ENCODE measurements at regions not wholly inside any gene's neighbourhood (a gene's known extent, or its start where the extent isn't known, plus 50 kb on each side); places are given as distances from the start of the nearest gene placed in this dataset.

- no peak overlapping the region for H3K4me3 ChIP-seq (ENCODE audit: control insufficient read depth, low read depth, low read length)
- no peak for TF ChIP-seq CTCF (IDR thresholded peaks at IDR 0.05; ENCODE audit: control insufficient read depth, insufficient read depth, low read depth, low read length, missing control alignments)
- DNase-seq (ENCODE audit: low read depth), result no peak
Measured at GRCh38 chr18:55139307-55139706, 180.0 kb upstream of the CCDC68 start.

GRCh38 chr18:55138401-55138800 is 179.1 kb upstream of the CCDC68 start:
- H3K4me3 ChIP-seq (ENCODE audit: control insufficient read depth, low read depth, low read length), result no peak overlapping the region
- no peak for DNase-seq (ENCODE audit: low read depth)
- TF ChIP-seq CTCF (IDR thresholded peaks at IDR 0.05; ENCODE audit: control insufficient read depth, insufficient read depth, low read depth, low read length, missing control alignments), result no peak

GRCh38 chr18:55137602-55138001 is 178.3 kb upstream of the CCDC68 start:
- TF ChIP-seq CTCF (IDR thresholded peaks at IDR 0.05; ENCODE audit: control insufficient read depth, insufficient read depth, low read depth, low read length, missing control alignments), result no peak
- no peak for DNase-seq (ENCODE audit: low read depth)

GRCh38 chr18:55136864-55137263 is 177.6 kb upstream of the CCDC68 start:
- DNase-seq (ENCODE audit: low read depth), result no peak
- H3K4me3 ChIP-seq (ENCODE audit: control insufficient read depth, low read depth, low read length), result no peak overlapping the region
- TF ChIP-seq CTCF (IDR thresholded peaks at IDR 0.05; ENCODE audit: control insufficient read depth, insufficient read depth, low read depth, low read length, missing control alignments), result no peak

More at GRCh38 chr18:55137602-55138001, 178.3 kb upstream of the CCDC68 start:
- no peak overlapping the region for H3K4me3 ChIP-seq (ENCODE audit: control insufficient read depth, low read depth, low read length)

- no peak for TF ChIP-seq CTCF (IDR thresholded peaks at IDR 0.05; ENCODE audit: control insufficient read depth, insufficient read depth, low read depth, low read length, missing control alignments)
Measured at GRCh38 chr18:55136258-55136657, 177.0 kb upstream of the CCDC68 start.

GRCh38 chr18:55133378-55133777 is 174.1 kb upstream of the CCDC68 start:
- no peak overlapping the region for H3K4me3 ChIP-seq (ENCODE audit: control insufficient read depth, low read depth, low read length)
- no peak for TF ChIP-seq CTCF (IDR thresholded peaks at IDR 0.05; ENCODE audit: control insufficient read depth, insufficient read depth, low read depth, low read length, missing control alignments)
- DNase-seq (ENCODE audit: low read depth), result no peak

More at GRCh38 chr18:55136258-55136657, 177.0 kb upstream of the CCDC68 start:
- DNase-seq (ENCODE audit: low read depth), result no peak
- no peak overlapping the region for H3K4me3 ChIP-seq (ENCODE audit: control insufficient read depth, low read depth, low read length)

- no peak for TF ChIP-seq CTCF (IDR thresholded peaks at IDR 0.05; ENCODE audit: control insufficient read depth, insufficient read depth, low read depth, low read length, missing control alignments)
- H3K4me3 ChIP-seq (ENCODE audit: control insufficient read depth, low read depth, low read length), result no peak overlapping the region
- DNase-seq (ENCODE audit: low read depth), result no peak
Measured at GRCh38 chr18:55128437-55128836, 169.2 kb upstream of the CCDC68 start.

Data from AG09309 (cell line).